SK-N-MC (cell line): ENCODE measurements at regions not wholly inside any gene's neighbourhood (a gene's known extent, or its start where the extent isn't known, plus 50 kb on each side); places are given as distances from the start of the nearest gene placed in this dataset.

Source experiments
- DNase-seq: peaks from one replicate; pipeline ENCODE4 v3.0.0-alpha.2; 2011; ENCODE audit warnings: low read depth, low spot score
- H3K27ac ChIP-seq: fragments of 200-600 bp; sonication (generic); 2 replicates; pipeline ENCODE4 v1.5.1; 2016; ENCODE audit warnings: mixed run types
- H3K36me3 ChIP-seq: fragments of 200-600 bp; sonication (generic); 2 replicates; pipeline ENCODE4 v1.6.1; 2017; ENCODE audit warnings: antibody characterized with exemption, low read length, mixed read lengths; ENCODE audit not compliant: insufficient read depth
- H3K4me3 ChIP-seq: fragments of 200-600 bp; sonication (generic); 2 replicates; pipeline ENCODE4 v1.5.1; 2016
- H3K9ac ChIP-seq: fragments of 200-600 bp; sonication (generic); 2 replicates; pipeline ENCODE4 v1.8.0; 2017; ENCODE audit warnings: mixed run types, mixed read lengths; ENCODE audit not compliant: insufficient read length
- H3K9me3 ChIP-seq: fragments of 200-600 bp; sonication (generic); 2 replicates; pipeline ENCODE4 v1.6.1; 2017; ENCODE audit warnings: low read depth, mild to moderate bottlenecking, antibody characterized with exemption, low read length, moderate library complexity, mixed read lengths
- EZH2 ChIP-seq: fragments of 200-600 bp; sonication (generic); IDR thresholded peaks from one replicate; pipeline ENCODE4 v1.6.1; 2017; ENCODE audit warnings: antibody characterized with exemption
- FOXP2 ChIP-seq: optimal IDR thresholded peaks from 2 replicates; pipeline ENCODE3; 2011; ENCODE audit warnings: mild to moderate bottlenecking, moderate library complexity; ENCODE audit not compliant: insufficient read depth; ENCODE audit errors: extremely low read length, control extremely low read depth
- POLR2AphosphoS5 ChIP-seq: IDR thresholded peaks from 2 replicates; pipeline ENCODE4 v1.6.1; 2012; ENCODE audit warnings: mild to moderate bottlenecking, low read depth, low read length, borderline replicate concordance

DNA sequence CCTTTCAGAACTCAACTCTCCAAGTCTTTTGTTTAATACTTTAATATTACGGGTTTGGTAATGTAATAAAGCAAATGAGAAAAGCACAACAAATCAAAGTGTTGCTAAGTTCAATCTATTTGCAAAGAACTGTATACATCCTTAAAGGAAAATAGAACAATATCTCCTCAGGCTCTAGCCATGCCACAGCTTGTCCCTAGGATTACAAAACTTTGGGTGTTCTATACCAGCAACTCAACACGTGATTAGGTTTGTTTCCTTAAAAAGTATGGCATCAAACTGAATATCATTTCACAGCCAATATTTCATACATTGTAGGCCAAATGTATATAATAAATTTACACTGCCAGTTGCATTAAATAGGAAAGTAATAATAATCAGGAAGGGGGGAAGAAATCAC, 418.6 kb upstream of the MDFIC2 start:
- Histone ChIP-seq H3K9ac (no peak overlapping the region), H3K9me3 (no peaks in the 10 kb centered on the region), H3K4me3 (no peak overlapping the region), H3K36me3 (no peaks in the 10 kb centered on the region), H3K27ac (no peak overlapping the region)
- no peak for TF ChIP-seq EZH2
- no peak for TF ChIP-seq POLR2AphosphoS5
- TF ChIP-seq FOXP2: no peak
- no peak for DNase-seq

DNA sequence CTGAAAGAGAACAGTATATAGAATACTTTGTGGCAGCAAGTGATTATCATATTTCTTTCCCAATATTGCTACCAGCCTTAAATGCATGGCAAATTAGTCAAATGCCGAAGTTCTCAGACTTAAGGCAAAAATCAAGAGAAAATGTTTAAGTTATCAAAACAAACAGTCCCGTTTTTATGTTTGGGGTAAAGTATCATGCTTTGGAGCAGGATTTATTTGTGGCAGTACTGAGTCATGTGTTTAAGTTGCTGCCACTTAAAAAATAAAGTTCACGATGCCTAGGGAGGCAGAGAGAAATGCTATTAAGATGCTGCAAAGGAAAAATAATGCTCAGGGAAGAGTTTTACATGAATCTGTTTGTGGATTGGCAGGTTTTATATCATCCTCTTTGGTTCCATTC, 417.4 kb upstream of the MDFIC2 start:
- Histone ChIP-seq H3K9ac (no peak overlapping the region), H3K27ac (no peak overlapping the region), H3K9me3 (no peaks in the 10 kb centered on the region), H3K36me3 (no peaks in the 10 kb centered on the region), H3K4me3 (no peak overlapping the region)
- no peak for DNase-seq
- TF ChIP-seq POLR2AphosphoS5 (no peak), FOXP2 (no peak), EZH2 (no peak)

DNA sequence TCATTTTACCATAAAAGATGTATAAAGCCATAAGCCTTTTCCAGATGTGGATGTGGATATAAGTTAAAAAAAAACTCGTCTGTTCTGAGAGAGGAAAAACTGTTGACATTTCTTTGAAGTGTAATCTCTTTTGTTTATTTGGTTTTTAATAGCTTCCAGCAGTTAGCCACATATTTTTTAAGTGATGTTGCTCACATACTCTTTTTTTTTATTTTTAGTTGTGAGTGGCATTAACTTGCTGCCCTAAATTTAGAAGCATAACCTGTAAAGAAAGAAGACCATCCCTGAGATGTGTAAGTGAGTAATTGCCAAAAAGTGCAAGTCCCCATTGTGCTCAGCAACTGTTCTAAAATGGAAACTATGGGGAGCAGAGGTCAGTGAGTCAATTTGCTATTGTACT, 415.9 kb upstream of the MDFIC2 start:
- Histone ChIP-seq H3K9me3 (no peaks in the 10 kb centered on the region), H3K27ac (no peak overlapping the region), H3K36me3 (no peaks in the 10 kb centered on the region), H3K4me3 (no peak overlapping the region), H3K9ac (no peak overlapping the region)
- no peak for DNase-seq
- TF ChIP-seq POLR2AphosphoS5 (no peak), FOXP2 (no peak), EZH2 (no peak)

DNA sequence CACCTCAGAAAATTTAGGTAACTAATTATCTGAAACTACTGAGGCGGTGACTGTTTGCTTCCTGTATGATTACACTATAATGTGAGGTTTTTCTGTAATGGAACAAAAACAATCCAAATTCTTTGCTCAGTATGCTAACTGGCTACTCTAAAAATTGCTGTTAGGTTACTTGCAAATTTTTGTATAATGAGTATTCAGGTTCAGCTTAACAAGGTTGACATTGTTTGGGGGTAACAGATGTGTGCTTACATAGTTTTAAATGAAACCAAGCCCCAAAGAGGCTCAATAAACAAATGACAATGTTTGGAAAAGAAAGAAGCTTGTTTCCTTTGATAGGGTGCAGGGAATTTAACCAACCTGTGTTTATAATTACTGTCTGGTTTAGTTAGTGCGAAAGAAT, 414.5 kb upstream of the MDFIC2 start:
- Histone ChIP-seq H3K9me3 (no peaks in the 10 kb centered on the region), H3K9ac (no peak overlapping the region), H3K27ac (no peak overlapping the region), H3K36me3 (no peaks in the 10 kb centered on the region), H3K4me3 (no peak overlapping the region)
- no peak for DNase-seq
- TF ChIP-seq FOXP2 (no peak), POLR2AphosphoS5 (no peak), EZH2 (no peak)

DNA sequence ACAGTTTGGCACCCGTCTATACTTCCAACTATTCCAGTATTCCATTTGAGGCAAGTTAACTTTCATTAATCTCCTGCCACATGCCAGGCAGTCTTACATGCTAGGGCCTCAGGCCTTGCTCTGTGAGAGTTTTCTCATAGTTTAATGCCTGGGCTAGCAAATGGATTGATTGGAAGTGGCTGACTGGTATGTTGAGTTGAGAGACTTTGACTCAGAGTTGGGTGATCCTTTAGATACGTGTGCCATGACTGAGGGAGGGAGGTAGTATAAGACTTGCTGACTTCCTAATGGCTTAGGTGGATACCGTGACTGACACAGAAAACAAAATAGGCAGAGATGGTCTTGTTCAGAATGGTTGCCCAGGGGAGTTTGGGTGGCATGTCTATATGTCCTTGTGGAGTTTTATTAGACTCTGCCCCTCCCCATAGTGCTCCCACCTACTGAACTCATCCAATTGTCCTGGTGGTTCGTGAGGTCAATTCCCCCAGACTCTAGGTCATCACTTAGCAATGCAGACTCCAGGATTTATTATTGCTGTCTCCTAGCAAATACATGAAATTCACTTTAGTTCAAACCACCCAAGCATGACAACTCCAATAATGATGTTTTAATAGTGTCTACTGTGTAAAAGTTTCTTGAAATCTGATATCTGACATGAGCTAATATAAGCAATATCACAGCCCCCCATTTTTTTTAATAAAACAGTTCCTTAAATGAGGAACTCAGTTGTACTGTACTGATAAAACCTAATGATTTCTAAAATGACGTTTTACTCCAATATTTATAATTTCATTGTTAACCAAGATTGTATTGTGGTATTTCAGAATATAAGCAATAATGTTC, 413.9 kb upstream of the MDFIC2 start:
- no peak overlapping the region for H3K27ac ChIP-seq
- H3K9ac ChIP-seq: no peak overlapping the region
- TF ChIP-seq EZH2 (no peak), FOXP2 (no peak), POLR2AphosphoS5 (no peak)
- no peaks in the 10 kb centered on the region for H3K9me3 ChIP-seq
- no peaks in the 10 kb centered on the region for H3K36me3 ChIP-seq
- no peak overlapping the region for H3K4me3 ChIP-seq
- DNase-seq: no peak

DNA sequence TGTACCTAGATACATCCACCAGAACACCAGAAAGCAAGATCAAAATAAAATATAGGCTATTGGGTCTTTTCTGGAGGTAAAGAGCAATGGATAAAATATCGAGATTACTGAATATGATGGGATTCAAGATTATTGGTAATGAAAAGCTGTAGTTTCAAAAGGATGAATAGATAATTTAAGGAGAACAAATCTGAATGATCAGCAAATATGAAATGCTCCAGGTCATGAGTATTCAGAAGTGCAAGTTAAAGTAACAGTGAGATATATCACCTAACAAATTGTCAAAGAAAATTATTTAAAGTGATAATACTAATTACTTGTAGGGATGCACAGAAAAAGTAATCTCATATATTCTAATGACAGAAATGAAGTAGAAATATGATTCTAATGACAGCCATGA, 409.6 kb upstream of the MDFIC2 start:
- H3K36me3 ChIP-seq: no peaks in the 10 kb centered on the region
- no peaks in the 10 kb centered on the region for H3K9me3 ChIP-seq
- DNase-seq: no peak
- no peak overlapping the region for H3K9ac ChIP-seq
- no peak overlapping the region for H3K4me3 ChIP-seq
- no peak overlapping the region for H3K27ac ChIP-seq
- no peak for TF ChIP-seq POLR2AphosphoS5
- no peak for TF ChIP-seq FOXP2
- TF ChIP-seq EZH2: no peak

DNA sequence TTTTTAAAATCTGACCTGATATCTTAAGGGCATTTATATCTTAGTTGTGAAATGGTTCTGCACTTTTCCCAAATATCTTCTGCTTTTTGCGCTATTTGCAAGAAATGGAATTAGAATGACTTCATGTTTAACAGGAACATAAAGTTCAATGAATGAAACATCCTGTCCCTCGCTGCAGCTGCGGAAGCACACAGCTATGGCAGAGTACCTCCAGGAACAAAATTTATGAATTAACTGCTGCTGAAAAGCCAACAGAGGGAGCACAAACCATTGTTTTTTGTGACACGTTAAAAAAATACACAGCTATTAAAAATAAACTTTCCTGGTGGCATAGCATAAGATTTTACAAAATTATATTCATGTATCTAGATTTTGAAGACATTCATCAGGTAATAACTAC, 404.4 kb upstream of the MDFIC2 start:
- no peak overlapping the region for H3K4me3 ChIP-seq
- DNase-seq: peak; percentile 10
- no peak for TF ChIP-seq FOXP2
- no peak for TF ChIP-seq POLR2AphosphoS5
- TF ChIP-seq EZH2: no peak
- no peaks in the 10 kb centered on the region for H3K36me3 ChIP-seq
- no peak overlapping the region for H3K27ac ChIP-seq
- no peak overlapping the region for H3K9ac ChIP-seq
- H3K9me3 ChIP-seq: no peaks in the 10 kb centered on the region

DNA sequence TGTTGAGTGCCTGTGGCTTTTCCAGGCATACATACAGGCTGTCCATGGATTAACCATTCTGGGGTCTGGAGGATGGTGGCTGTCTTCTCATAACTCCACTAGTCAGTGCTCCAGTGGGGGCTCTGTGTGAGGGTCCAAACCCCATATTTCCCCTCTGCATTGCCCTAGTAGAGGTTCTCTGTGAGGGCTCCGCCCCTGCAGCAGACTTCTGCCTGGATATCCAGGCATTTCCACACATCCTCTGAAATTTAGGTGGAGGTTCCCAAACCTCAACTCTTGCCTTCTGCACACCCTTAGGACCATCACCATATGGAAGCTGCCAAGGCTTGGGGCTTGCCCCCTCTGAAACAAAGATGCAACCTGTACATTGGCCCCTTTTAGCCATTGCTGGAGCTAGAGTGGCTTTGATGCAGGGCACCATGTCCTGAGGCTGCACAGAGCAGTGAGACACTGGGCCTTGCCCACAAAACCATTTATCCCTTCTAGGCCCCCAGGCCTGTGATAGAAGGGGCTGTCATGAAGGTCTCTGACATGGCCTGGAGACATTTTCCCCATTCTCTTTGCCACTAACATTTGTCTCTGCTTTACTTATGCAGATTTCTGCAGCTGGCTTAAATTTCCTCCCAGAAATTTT, 400.1 kb upstream of the MDFIC2 start:
- no peaks in the 10 kb centered on the region for H3K36me3 ChIP-seq
- no peaks in the 10 kb centered on the region for H3K9me3 ChIP-seq
- DNase-seq: no peak
- H3K4me3 ChIP-seq: no peak overlapping the region
- no peak for TF ChIP-seq EZH2
- no peak for TF ChIP-seq FOXP2
- no peak for TF ChIP-seq POLR2AphosphoS5
- H3K9ac ChIP-seq: no peak overlapping the region
- no peak overlapping the region for H3K27ac ChIP-seq

DNA sequence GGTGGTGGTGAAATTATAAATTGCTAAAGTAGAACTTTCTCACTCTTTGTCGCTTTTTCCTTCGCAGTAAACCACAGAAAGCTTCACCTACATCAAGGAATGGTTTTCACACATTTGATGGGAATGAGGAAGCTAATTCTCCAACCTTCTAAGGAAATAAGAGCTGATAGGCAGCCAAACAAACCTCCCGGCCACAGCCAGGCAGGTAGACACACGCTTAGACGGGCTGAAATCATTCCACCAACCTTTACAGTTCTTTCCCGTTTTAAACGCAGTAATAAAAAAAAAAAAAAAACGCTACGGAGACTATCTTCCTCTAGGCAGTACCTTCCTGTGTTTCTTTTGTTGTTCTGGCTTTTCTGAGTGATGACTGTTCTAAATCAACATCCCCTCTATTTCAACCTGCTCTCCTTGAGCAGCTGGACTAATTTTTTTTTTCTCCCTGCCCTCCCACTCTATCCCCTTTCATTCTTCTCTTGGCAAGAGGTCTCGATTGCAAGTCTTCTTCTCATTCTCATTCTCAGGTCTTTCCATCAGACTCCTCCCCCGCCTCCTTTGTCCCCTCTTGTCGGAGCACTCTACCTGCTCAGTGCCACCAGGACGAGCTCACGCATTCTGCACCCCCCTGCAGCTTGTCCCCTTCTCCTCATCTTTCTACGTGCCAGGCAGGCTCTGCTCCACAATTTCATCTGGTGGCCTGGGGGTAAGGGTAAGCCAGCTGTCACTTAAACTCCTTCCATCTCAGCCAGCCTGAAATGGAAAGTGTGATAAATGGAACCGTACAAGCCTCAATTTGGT, 391.1 kb upstream of the MDFIC2 start:
- DNase-seq: no peak
- Histone ChIP-seq H3K36me3 (no peaks in the 10 kb centered on the region), H3K9ac (no peak overlapping the region), H3K27ac (no peak overlapping the region), H3K9me3 (no peaks in the 10 kb centered on the region), H3K4me3 (no peak overlapping the region)
- TF ChIP-seq POLR2AphosphoS5 (no peak), FOXP2 (no peak), EZH2 (no peak)
